ENCODE measurements at regions not wholly inside any gene's neighbourhood (a gene's known extent, or its start where the extent isn't known, plus 50 kb on each side); places are given as distances from the start of the nearest gene placed in this dataset.

- in situ Hi-C loops (cut with HindIII; ENCODE audit: low sequenced_read_pairs), result no loop called here
- no peak overlapping the region for H3K4me3 ChIP-seq (ENCODE audit: low read depth, low read length)
- no peak for DNase-seq (ENCODE audit: low read depth)
- TF ChIP-seq, protein P1, sequence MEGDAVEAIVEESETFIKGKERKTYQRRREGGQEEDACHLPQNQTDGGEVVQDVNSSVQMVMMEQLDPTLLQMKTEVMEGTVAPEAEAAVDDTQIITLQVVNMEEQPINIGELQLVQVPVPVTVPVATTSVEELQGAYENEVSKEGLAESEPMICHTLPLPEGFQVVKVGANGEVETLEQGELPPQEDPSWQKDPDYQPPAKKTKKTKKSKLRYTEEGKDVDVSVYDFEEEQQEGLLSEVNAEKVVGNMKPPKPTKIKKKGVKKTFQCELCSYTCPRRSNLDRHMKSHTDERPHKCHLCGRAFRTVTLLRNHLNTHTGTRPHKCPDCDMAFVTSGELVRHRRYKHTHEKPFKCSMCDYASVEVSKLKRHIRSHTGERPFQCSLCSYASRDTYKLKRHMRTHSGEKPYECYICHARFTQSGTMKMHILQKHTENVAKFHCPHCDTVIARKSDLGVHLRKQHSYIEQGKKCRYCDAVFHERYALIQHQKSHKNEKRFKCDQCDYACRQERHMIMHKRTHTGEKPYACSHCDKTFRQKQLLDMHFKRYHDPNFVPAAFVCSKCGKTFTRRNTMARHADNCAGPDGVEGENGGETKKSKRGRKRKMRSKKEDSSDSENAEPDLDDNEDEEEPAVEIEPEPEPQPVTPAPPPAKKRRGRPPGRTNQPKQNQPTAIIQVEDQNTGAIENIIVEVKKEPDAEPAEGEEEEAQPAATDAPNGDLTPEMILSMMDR (IDR thresholded peaks at IDR 0.05; ENCODE audit: low read depth, low read length, missing control alignments), result no peak
These were observed 178.8 kb downstream of the SNX18 start for GRCh38 chr5:54696346-54696745.

DNA sequence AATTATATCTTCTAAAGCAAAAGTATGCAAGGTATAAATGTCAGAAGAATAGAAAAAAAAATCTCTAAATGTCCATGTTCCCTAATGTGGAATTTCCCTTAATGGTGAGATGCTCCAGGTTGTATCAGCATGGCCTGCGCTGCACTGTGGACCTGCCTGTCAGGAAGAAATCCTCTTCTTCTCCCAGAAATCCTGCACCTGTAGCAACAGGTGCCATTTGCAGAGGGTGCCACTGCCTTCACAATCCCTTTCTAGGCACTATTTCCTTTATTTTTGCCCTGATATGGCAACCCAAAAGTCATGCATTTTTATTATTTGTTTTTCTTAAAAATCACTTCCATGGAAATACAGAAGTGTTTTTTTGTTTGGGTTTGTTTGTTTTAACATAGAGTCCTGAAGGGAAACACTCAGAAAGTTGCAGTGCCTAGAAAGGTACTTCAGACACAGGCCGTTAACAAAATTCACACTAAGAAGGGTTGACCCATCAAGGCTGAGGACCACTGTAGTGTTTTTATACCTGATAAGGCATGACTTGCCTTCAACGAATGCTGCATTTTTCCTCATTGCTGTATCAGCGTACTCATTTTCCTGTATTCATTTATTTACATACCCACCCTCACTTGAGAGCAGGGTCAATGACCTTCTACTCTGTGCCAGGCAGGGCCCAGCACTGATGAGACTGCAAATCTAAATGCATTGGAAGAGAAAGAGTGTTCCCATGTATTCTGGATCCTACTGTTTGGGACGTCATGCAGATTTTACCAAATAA lies 177.8 kb downstream of the SNX18 start:
- TF ChIP-seq, protein P1 (IDR thresholded peaks at IDR 0.05; ENCODE audit: low read depth, low read length, missing control alignments), result no peak
- in situ Hi-C loops (cut with HindIII; ENCODE audit: low sequenced_read_pairs), result no loop called here

GRCh38 chr5:54693936-54694657 lies 176.5 kb downstream of the SNX18 start:
- in situ Hi-C loops (cut with HindIII; ENCODE audit: low sequenced_read_pairs), result no loop called here
- H3K4me3 ChIP-seq (ENCODE audit: low read depth, low read length), result no peak overlapping the region
- DNase-seq (ENCODE audit: low read depth), result no peak
- TF ChIP-seq, protein P1 (IDR thresholded peaks at IDR 0.05; ENCODE audit: low read depth, low read length, missing control alignments), result no peak

More for the DNA sequence above, 177.8 kb downstream of the SNX18 start:
- no peak overlapping the region for H3K4me3 ChIP-seq (ENCODE audit: low read depth, low read length)
- DNase-seq (ENCODE audit: low read depth), result no peak

DNA sequence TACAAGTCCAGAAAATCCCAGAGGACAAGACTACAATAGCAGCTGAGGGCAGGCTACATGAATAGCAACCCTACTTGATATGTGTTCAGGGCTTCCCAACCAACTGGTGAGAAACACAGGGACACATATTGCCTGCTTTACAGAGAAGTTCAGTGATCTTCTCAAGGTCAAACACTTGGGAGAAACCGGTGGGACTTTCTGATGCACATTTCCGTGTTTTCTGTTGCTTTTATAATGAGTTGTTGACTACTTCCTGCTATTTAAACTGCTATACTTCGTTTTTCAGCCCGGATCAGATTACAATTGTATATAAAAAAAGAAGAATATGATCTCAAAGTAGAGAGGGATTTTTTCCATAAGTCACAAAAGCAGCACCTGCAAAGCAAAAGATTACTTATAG lies 175.1 kb downstream of the SNX18 start:
- TF ChIP-seq, protein P1 (IDR thresholded peaks at IDR 0.05; ENCODE audit: low read depth, low read length, missing control alignments), result no peak
- no peak for DNase-seq (ENCODE audit: low read depth)
- in situ Hi-C loops (cut with HindIII; ENCODE audit: low sequenced_read_pairs), result no loop called here
- no peak overlapping the region for H3K4me3 ChIP-seq (ENCODE audit: low read depth, low read length)

DNA sequence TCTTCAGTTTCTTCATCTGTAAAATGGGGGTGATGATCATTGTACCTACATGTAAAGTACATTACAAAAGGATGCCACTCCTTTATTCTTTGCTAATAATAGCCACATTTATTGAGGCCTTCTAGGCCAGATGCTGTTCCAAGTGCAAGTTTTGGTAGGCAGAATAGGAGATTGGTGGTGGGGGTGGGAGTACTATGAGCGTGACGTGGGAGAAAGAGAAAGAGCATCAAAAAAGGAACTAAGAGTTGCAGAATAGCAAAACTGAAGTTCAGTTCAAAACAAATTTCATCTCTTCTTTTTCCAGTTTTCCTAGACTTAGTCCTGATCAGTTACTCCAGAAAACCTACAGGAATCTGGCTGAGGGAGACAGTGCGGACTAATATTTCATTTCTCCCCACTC lies 174.1 kb downstream of the SNX18 start:
- H3K4me3 ChIP-seq (ENCODE audit: low read depth, low read length), result no peak overlapping the region
- TF ChIP-seq, protein P1 (IDR thresholded peaks at IDR 0.05; ENCODE audit: low read depth, low read length, missing control alignments), result no peak
- in situ Hi-C loops (cut with HindIII; ENCODE audit: low sequenced_read_pairs), result no loop called here
- DNase-seq (ENCODE audit: low read depth), result no peak

- no peak for DNase-seq (ENCODE audit: low read depth)
These were observed 172.1 kb downstream of the SNX18 start for GRCh38 chr5:54689411-54690251.

More at GRCh38 chr5:54689411-54690251, 172.1 kb downstream of the SNX18 start:
- TF ChIP-seq, protein P1 (IDR thresholded peaks at IDR 0.05; ENCODE audit: low read depth, low read length, missing control alignments), result no peak
- in situ Hi-C loops (cut with HindIII; ENCODE audit: low sequenced_read_pairs), result no loop called here
- H3K4me3 ChIP-seq (ENCODE audit: low read depth, low read length), result no peak overlapping the region

Measured in astrocyte of the cerebellum (primary cell).